ENCODE measurements at regions not wholly inside any gene's neighbourhood (a gene's known extent, or its start where the extent isn't known, plus 50 kb on each side); places are given as distances from the start of the nearest gene placed in this dataset.

GRCh38 chr6:128759901-128760300 lies 123.0 kb upstream of the LAMA2 start:
- Histone ChIP-seq H3K27ac (ENCODE audit: insufficient read depth, low read length) (no peak overlapping the region), H2BK5ac (ENCODE audit: low read depth, low read length, poor library complexity, severe bottlenecking) (no peak overlapping the region), H3K23ac (ENCODE audit: low read depth, low read length) (no peak overlapping the region), H2AK9ac (replicated peaks; ENCODE audit: low read depth, low read length, poor library complexity) (no peak overlapping the region), H3K9ac (ENCODE audit: low read depth, low read length) (no peak overlapping the region), H3K4ac (ENCODE audit: low read depth, low read length) (no peak overlapping the region), H3K4me2 (ENCODE audit: low read depth, low read length) (no peak overlapping the region), H3K4me3 (ENCODE audit: insufficient read depth, low read depth, low read length) (no peak overlapping the region), H3K36me3 (ENCODE audit: control insufficient read depth, insufficient read depth, low read length) (no peaks in the 10 kb centered on the region), H3K9me3 (ENCODE audit: control insufficient read depth, insufficient read depth, low read length) (no peaks in the 10 kb centered on the region), H2BK120ac (ENCODE audit: low read depth, low read length) (no peak overlapping the region), H4K91ac (ENCODE audit: insufficient read depth, low read depth, low read length) (no peak overlapping the region), H3K9me1 (ENCODE audit: insufficient read depth, low read length) (no peaks in the 10 kb centered on the region), H4K5ac (ENCODE audit: low read depth, low read length) (no peak overlapping the region), H2AK5ac (ENCODE audit: low read depth, low read length) (no peak overlapping the region), H2BK20ac (ENCODE audit: low read depth, low read length) (no peak overlapping the region), H3K56ac (ENCODE audit: extremely low read depth, insufficient read depth, low read length) (no peak overlapping the region), H4K20me1 (ENCODE audit: insufficient read depth, low read length) (no peaks in the 10 kb centered on the region), H3K14ac (replicated peaks; ENCODE audit: low read depth, low read length) (no peak overlapping the region), H2AFZ (replicated peaks; ENCODE audit: low read length, poor library complexity) (no peak overlapping the region), H3K79me1 (ENCODE audit: low read depth in 1 of 2, low read length in 2 of 2) (no peaks in the 10 kb centered on the region), H3K27me3 (ENCODE audit: control insufficient read depth, insufficient read depth, low read length) (peaks cover 1% of the 10 kb centered on the region), H3K4me1 (ENCODE audit: control insufficient read depth, insufficient read depth, low read length) (no peaks in the 10 kb centered on the region), H3K18ac (ENCODE audit: low read depth, low read length) (no peak overlapping the region), H2BK15ac (ENCODE audit: low read depth, low read length) (no peak overlapping the region), H4K8ac (ENCODE audit: low read depth in 2 of 2, low read length in 2 of 2) (no peak overlapping the region)
- intact Hi-C loops (cut with micrococcal nuclease): loop anchor here (10.0 kb wide), 1 partner anchor 815 kb away; no protein-coding TSS in a partner anchor
- POLR2A ChIA-PET (ENCODE audit: unreplicated experiment): no interaction called here
- CTCF ChIA-PET: interaction anchor here (0.6 kb wide), 1 partner anchor 116 kb away, joined by 4 read pairs; no protein-coding TSS in a partner anchor
- dilution Hi-C loops (cut with HindIII; ENCODE audit: low sequenced_read_pairs, unreplicated experiment): no loop called here
- ATAC-seq (ENCODE audit: low read depth) (no peak), DNase-seq (no peak)
- TF ChIP-seq FOS (IDR thresholded peaks at IDR 0.05; ENCODE audit: low read depth, low read length) (no peak), CEBPB (IDR thresholded peaks at IDR 0.05; ENCODE audit: low read depth, low read length) (no peak), MAZ (IDR thresholded peaks at IDR 0.05; ENCODE audit: borderline replicate concordance, low read depth, low read length) (no peak), RAD21 (IDR thresholded peaks at IDR 0.05; ENCODE audit: low read length) (no peak), POLR2A (IDR thresholded peaks at IDR 0.05; ENCODE audit: low read depth, low read length) (no peak), RCOR1 (IDR thresholded peaks at IDR 0.05; ENCODE audit: insufficient replicate concordance, low read length) (no peak), SMC3 (IDR thresholded peaks at IDR 0.05; ENCODE audit: low read depth, low read length) (no peak), RFX5 (IDR thresholded peaks at IDR 0.05; ENCODE audit: low read depth, low read length) (no peak), CTCF (conservative IDR thresholded peaks at IDR 0.05; ENCODE audit: low read depth, low read length) (no peak), CHD1 (IDR thresholded peaks at IDR 0.05; ENCODE audit: low read depth, low read length) (no peak), MAFK (IDR thresholded peaks at IDR 0.05; ENCODE audit: low read depth, low read length) (no peak), NFE2L2 (IDR thresholded peaks at IDR 0.05; ENCODE audit: low read depth, low read length) (no peak), BHLHE40 (IDR thresholded peaks at IDR 0.05; ENCODE audit: low read depth, low read length) (no peak), MXI1 (IDR thresholded peaks at IDR 0.05; ENCODE audit: borderline replicate concordance, low read depth, low read length) (no peak)
- TF ChIP-seq, protein P1, sequence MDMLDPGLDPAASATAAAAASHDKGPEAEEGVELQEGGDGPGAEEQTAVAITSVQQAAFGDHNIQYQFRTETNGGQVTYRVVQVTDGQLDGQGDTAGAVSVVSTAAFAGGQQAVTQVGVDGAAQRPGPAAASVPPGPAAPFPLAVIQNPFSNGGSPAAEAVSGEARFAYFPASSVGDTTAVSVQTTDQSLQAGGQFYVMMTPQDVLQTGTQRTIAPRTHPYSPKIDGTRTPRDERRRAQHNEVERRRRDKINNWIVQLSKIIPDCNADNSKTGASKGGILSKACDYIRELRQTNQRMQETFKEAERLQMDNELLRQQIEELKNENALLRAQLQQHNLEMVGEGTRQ (IDR thresholded peaks at IDR 0.05; ENCODE audit: low read depth, low read length): no peak
- TF ChIP-seq, protein P2, sequence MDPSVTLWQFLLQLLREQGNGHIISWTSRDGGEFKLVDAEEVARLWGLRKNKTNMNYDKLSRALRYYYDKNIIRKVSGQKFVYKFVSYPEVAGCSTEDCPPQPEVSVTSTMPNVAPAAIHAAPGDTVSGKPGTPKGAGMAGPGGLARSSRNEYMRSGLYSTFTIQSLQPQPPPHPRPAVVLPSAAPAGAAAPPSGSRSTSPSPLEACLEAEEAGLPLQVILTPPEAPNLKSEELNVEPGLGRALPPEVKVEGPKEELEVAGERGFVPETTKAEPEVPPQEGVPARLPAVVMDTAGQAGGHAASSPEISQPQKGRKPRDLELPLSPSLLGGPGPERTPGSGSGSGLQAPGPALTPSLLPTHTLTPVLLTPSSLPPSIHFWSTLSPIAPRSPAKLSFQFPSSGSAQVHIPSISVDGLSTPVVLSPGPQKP (IDR thresholded peaks at IDR 0.05; ENCODE audit: borderline replicate concordance, low read depth, low read length): no peak
- in situ Hi-C loops (cut with MboI; ENCODE audit: low sequenced_read_pairs): no loop called here
- WGBS, 2 experiments (ENCODE audit: extremely low coverage in 2 of 2, insufficient read length in 1 of 2): 73% methylated on average over 2 of the region's 3 CpGs; no CpG with 5 or more reads in 1 of the 2 experiments
- BruUV-seq (replicated peaks): no TSS peak
